ENCODE measurements at regions not wholly inside any gene's neighbourhood (a gene's known extent, or its start where the extent isn't known, plus 50 kb on each side); places are given as distances from the start of the nearest gene placed in this dataset.
A peak's percentile ranks its signal among the peaks of the same experiment; 100 is the strongest.

GRCh38 chr15:70449311-70450141 lies 313.8 kb downstream of the UACA start:
- H3K27me3 Mint-ChIP-seq (ENCODE audit: low read depth in 2 of 2) = peaks cover 46 to 64% of the 10 kb centered on the region in 2 donors

GRCh38 chr15:70447928-70448698 lies 315.2 kb downstream of the UACA start:
- peak overlapping the region in 1 of 2 donors; percentile 70 for H3K27ac Mint-ChIP-seq
- H3K4me1 Mint-ChIP-seq = peaks cover 16 to 19% of the 10 kb centered on the region in 2 donors
- H3K27me3 ChIP-seq (ENCODE audit: control insufficient read depth, insufficient read depth, low read length) = peaks cover 12% of the 10 kb centered on the region
- H3K27ac ChIP-seq (ENCODE audit: low read length) = no peak overlapping the region
- ATAC-seq (peak; percentile 66 to 82 (median 71)), DNase-seq (peak; percentile 34 to 68)
- intact Hi-C loops (cut with micrococcal nuclease) = no loop called here
- no peaks in the 10 kb centered on the region for H3K36me3 ChIP-seq (ENCODE audit: control insufficient read depth, insufficient read depth, low read length)
- 9% methylated on average over 29 of the region's 29 CpGs for WGBS (ENCODE audit: insufficient coverage)
- H3K27me3 Mint-ChIP-seq (ENCODE audit: low read depth in 2 of 2) = peaks cover 50 to 71% of the 10 kb centered on the region in 2 donors
- peaks cover 27% of the 10 kb centered on the region for H3K4me1 ChIP-seq (ENCODE audit: control insufficient read depth, insufficient read depth, low read length)
- peak overlapping the region; percentile 79 for H3K4me3 Mint-ChIP-seq
- no peaks in the 10 kb centered on the region for H3K9me3 Mint-ChIP-seq
- H3K36me3 Mint-ChIP-seq = no peaks in the 10 kb centered on the region
- H3K9me3 ChIP-seq (ENCODE audit: control insufficient read depth, insufficient read depth, low read length) = no peaks in the 10 kb centered on the region
- no peak overlapping the region for H3K4me3 ChIP-seq (ENCODE audit: low read length)
- TF ChIP-seq CTCF (IDR thresholded peaks at IDR 0.05) = no peak

More at GRCh38 chr15:70449311-70450141, 313.8 kb downstream of the UACA start:
- DNase-seq = peak in 1 of 2 donors; percentile 5
- Mint-ChIP-seq H3K9me3 (no peaks in the 10 kb centered on the region), H3K4me1 (peaks cover 16 to 19% of the 10 kb centered on the region in 2 donors), H3K4me3 (peak overlapping the region; percentile 28), H3K27ac (no peak overlapping the region), H3K36me3 (no peaks in the 10 kb centered on the region)
- intact Hi-C loops (cut with micrococcal nuclease) = no loop called here
- Histone ChIP-seq H3K27me3 (ENCODE audit: control insufficient read depth, insufficient read depth, low read length) (peaks cover 12% of the 10 kb centered on the region), H3K9me3 (ENCODE audit: control insufficient read depth, insufficient read depth, low read length) (no peaks in the 10 kb centered on the region), H3K36me3 (ENCODE audit: control insufficient read depth, insufficient read depth, low read length) (no peaks in the 10 kb centered on the region), H3K4me1 (ENCODE audit: control insufficient read depth, insufficient read depth, low read length) (peaks cover 27% of the 10 kb centered on the region), H3K4me3 (ENCODE audit: low read length) (no peak overlapping the region), H3K27ac (ENCODE audit: low read length) (no peak overlapping the region)
- 98% methylated on average over 1 of the region's 1 CpG for WGBS (ENCODE audit: insufficient coverage)
- no peak for ATAC-seq
- no peak for TF ChIP-seq CTCF (IDR thresholded peaks at IDR 0.05)

GRCh38 chr15:70447521-70447920 lies 315.8 kb downstream of the UACA start:
- peak in 1 of 2 donors; percentile 4 for DNase-seq
- Mint-ChIP-seq H3K27ac (peak overlapping the region in 1 of 2 donors; percentile 70), H3K4me3 (no peak overlapping the region), H3K36me3 (no peaks in the 10 kb centered on the region), H3K9me3 (no peaks in the 10 kb centered on the region), H3K27me3 (ENCODE audit: low read depth in 2 of 2) (peaks cover 55 to 77% of the 10 kb centered on the region in 2 donors), H3K4me1 (peaks cover 16 to 19% of the 10 kb centered on the region in 2 donors)
- peak in 2 of 3 donors; percentile 6 to 11 for ATAC-seq
- Histone ChIP-seq H3K9me3 (ENCODE audit: control insufficient read depth, insufficient read depth, low read length) (no peaks in the 10 kb centered on the region), H3K4me3 (ENCODE audit: low read length) (no peak overlapping the region), H3K36me3 (ENCODE audit: control insufficient read depth, insufficient read depth, low read length) (no peaks in the 10 kb centered on the region), H3K27me3 (ENCODE audit: control insufficient read depth, insufficient read depth, low read length) (peaks cover 12% of the 10 kb centered on the region), H3K4me1 (ENCODE audit: control insufficient read depth, insufficient read depth, low read length) (peaks cover 27% of the 10 kb centered on the region), H3K27ac (ENCODE audit: low read length) (no peak overlapping the region)
- intact Hi-C loops (cut with micrococcal nuclease) = no loop called here
- whole genome bisulfite sequencing (ENCODE audit: insufficient coverage) = 72% methylated on average over 2 of the region's 2 CpGs
- no peak for TF ChIP-seq CTCF (IDR thresholded peaks at IDR 0.05)
